WTC11 (cell line): ENCODE measurements at regions not wholly inside any gene's neighbourhood (a gene's known extent, or its start where the extent isn't known, plus 50 kb on each side); places are given as distances from the start of the nearest gene placed in this dataset.

Experiments
- ATAC-seq: fragments of 200-7000 bp; cut with Tn5 transposase; 2 replicates; pipeline ENCODE4 v1.10.0; 2021; ENCODE audit warnings: mild to moderate bottlenecking, moderate library complexity
- CTCF ChIA-PET: fragments of 300-600 bp; sonication (Branson Sonifier 250); formaldehyde crosslinking; loops from one replicate; lab custom pipeline; 2021; ENCODE audit warnings: antibody characterized with exemption; lab: Charles Lee
- POLR2A ChIA-PET: fragments of 350-600 bp; sonication (Branson Sonifier 250); formaldehyde crosslinking; loops from one replicate; lab custom pipeline; 2021; ENCODE audit warnings: antibody characterized with exemption; lab: Charles Lee
- DNase-seq: peaks from one replicate; pipeline ENCODE4 v3.0.0; 2021; ENCODE audit warnings: low spot score
- H3K27ac Mint-ChIP-seq: 2 replicates; pipeline ENCODE4 v1.8.0; 2021; ENCODE audit warnings: mixed read lengths
- H3K27me3 Mint-ChIP-seq: 2 replicates; pipeline ENCODE4 v1.8.0; 2021; ENCODE audit warnings: low read depth, mild to moderate bottlenecking, moderate library complexity, mixed read lengths
- H3K36me3 Mint-ChIP-seq: 2 replicates; pipeline ENCODE4 v1.8.0; 2021; ENCODE audit warnings: mixed read lengths
- H3K4me1 Mint-ChIP-seq: 2 replicates; pipeline ENCODE4 v1.8.0; 2022; ENCODE audit warnings: mixed read lengths
- H3K4me3 Mint-ChIP-seq: 2 replicates; pipeline ENCODE4 v1.8.0; 2021; ENCODE audit warnings: mild to moderate bottlenecking, moderate library complexity, mixed read lengths
- H3K9me3 Mint-ChIP-seq: 2 replicates; pipeline ENCODE4 v1.8.0; 2021; ENCODE audit warnings: mixed read lengths
- CREB1 ChIP-seq: sonication (generic); formaldehyde crosslinking; IDR thresholded peaks from 2 replicates; pipeline ENCODE4 v1.8.0; 2023; ENCODE audit warnings: mild to moderate bottlenecking, missing genetic modification reagents
- CREM ChIP-seq: sonication (generic); formaldehyde crosslinking; IDR thresholded peaks from 2 replicates; pipeline ENCODE4 v1.8.1; 2022; ENCODE audit warnings: mild to moderate bottlenecking, missing genetic modification reagents, moderate library complexity
- EMX1 ChIP-seq: fragments of 250-450 bp; sonication (Bioruptor Pico); IDR thresholded peaks from 2 replicates; pipeline ENCODE4 v1.8.0; 2021; ENCODE audit warnings: mild to moderate bottlenecking
- FOXP1 ChIP-seq: sonication (generic); formaldehyde crosslinking; IDR thresholded peaks from 2 replicates; pipeline ENCODE4 v1.8.0; 2022; ENCODE audit warnings: missing genetic modification reagents, mild to moderate bottlenecking, moderate library complexity, borderline replicate concordance
- HMGA2 ChIP-seq: fragments of 250-450 bp; sonication (Bioruptor Pico); IDR thresholded peaks from 2 replicates; pipeline ENCODE4 v1.4.0; 2021; ENCODE audit warnings: mild to moderate bottlenecking, moderate library complexity
- MXD4 ChIP-seq: fragments of 250-450 bp; sonication (Bioruptor Pico); IDR thresholded peaks from 2 replicates; pipeline ENCODE4 v1.8.0; 2021; ENCODE audit warnings: mild to moderate bottlenecking, moderate library complexity, borderline replicate concordance
- NR2C2 ChIP-seq: sonication (generic); formaldehyde crosslinking; IDR thresholded peaks from 2 replicates; pipeline ENCODE4 v1.8.0; 2022; ENCODE audit warnings: mild to moderate bottlenecking, missing genetic modification reagents
- ZNF423 ChIP-seq: fragments of 250-450 bp; sonication (Bioruptor Pico); IDR thresholded peaks from 2 replicates; pipeline ENCODE4 v2.1.2; 2022; ENCODE audit warnings: mild to moderate bottlenecking, moderate library complexity
- TF ChIP-seq, protein P1 (sequence below): sonication (generic); formaldehyde crosslinking; IDR thresholded peaks from 2 replicates; pipeline ENCODE4 v1.8.1; 2023; ENCODE audit warnings: mild to moderate bottlenecking, moderate library complexity, missing genetic modification reagents
- TF ChIP-seq, protein P2 (sequence below): sonication (generic); formaldehyde crosslinking; IDR thresholded peaks from 2 replicates; pipeline ENCODE4 v1.8.1; 2022; ENCODE audit warnings: mild to moderate bottlenecking, missing genetic modification reagents, moderate library complexity, borderline replicate concordance
- TF ChIP-seq, protein P3 (sequence below): fragments of 250-450 bp; sonication (Bioruptor Pico); IDR thresholded peaks from 2 replicates; pipeline ENCODE4 v1.9.0; 2021; ENCODE audit warnings: mild to moderate bottlenecking
- TF ChIP-seq, protein P4 (sequence below): sonication (generic); formaldehyde crosslinking; IDR thresholded peaks from 2 replicates; pipeline ENCODE4 v1.8.0; 2022; ENCODE audit warnings: mild to moderate bottlenecking, missing genetic modification reagents
- TF ChIP-seq, protein P5 (sequence below): sonication (generic); formaldehyde crosslinking; IDR thresholded peaks from 2 replicates; pipeline ENCODE4 v1.8.1; 2023; ENCODE audit warnings: mild to moderate bottlenecking, missing genetic modification reagents, borderline replicate concordance
- TF ChIP-seq, protein P6 (sequence below): sonication (generic); formaldehyde crosslinking; IDR thresholded peaks from 2 replicates; pipeline ENCODE4 v1.8.0; 2022; ENCODE audit warnings: mild to moderate bottlenecking, missing genetic modification reagents

DNA sequence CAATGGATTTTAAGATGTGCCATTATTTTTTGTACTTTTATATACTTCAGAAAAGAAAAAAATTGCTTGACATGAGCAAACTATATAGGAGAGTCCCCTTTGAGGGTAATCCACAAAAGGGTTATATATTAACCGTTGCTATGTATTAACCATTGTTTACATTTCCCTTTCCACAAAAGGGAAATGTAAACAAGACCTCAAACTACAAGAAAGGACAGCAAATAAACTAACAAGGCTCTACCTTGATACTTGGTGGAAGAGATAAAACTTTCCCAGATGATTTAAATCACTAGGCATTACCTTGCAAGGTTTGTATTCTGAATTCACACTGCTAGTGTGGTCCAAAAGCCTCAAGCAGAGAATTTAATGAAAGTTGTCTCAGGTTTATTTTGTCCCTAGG is 616.3 kb upstream of the BCHE start:
- Mint-ChIP-seq H3K27me3 (no peaks in the 10 kb centered on the region), H3K36me3 (no peaks in the 10 kb centered on the region), H3K27ac (no peak overlapping the region), H3K4me3 (no peak overlapping the region), H3K9me3 (no peaks in the 10 kb centered on the region), H3K4me1 (no peaks in the 10 kb centered on the region)
- ATAC-seq (no peak), DNase-seq (no peak)
- no peak for TF ChIP-seq ZNF423 (CRISPR knock-in tag)
- TF ChIP-seq, protein P1, sequence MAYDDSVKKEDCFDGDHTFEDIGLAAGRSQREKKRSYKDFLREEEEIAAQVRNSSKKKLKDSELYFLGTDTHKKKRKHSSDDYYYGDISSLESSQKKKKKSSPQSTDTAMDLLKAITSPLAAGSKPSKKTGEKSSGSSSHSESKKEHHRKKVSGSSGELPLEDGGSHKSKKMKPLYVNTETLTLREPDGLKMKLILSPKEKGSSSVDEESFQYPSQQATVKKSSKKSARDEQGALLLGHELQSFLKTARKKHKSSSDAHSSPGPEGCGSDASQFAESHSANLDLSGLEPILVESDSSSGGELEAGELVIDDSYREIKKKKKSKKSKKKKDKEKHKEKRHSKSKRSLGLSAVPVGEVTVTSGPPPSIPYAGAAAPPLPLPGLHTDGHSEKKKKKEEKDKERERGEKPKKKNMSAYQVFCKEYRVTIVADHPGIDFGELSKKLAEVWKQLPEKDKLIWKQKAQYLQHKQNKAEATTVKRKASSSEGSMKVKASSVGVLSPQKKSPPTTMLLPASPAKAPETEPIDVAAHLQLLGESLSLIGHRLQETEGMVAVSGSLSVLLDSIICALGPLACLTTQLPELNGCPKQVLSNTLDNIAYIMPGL (CRISPR knock-in tag), result no peak
- no peak for TF ChIP-seq HMGA2 (CRISPR knock-in tag)
- TF ChIP-seq CREM (CRISPR knock-in tag), result no peak
- TF ChIP-seq EMX1, result no peak
- TF ChIP-seq, protein P2, sequence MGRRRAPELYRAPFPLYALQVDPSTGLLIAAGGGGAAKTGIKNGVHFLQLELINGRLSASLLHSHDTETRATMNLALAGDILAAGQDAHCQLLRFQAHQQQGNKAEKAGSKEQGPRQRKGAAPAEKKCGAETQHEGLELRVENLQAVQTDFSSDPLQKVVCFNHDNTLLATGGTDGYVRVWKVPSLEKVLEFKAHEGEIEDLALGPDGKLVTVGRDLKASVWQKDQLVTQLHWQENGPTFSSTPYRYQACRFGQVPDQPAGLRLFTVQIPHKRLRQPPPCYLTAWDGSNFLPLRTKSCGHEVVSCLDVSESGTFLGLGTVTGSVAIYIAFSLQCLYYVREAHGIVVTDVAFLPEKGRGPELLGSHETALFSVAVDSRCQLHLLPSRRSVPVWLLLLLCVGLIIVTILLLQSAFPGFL (CRISPR knock-in tag), result no peak
- TF ChIP-seq CREB1 (CRISPR knock-in tag), result no peak
- no peak for TF ChIP-seq NR2C2
- TF ChIP-seq, protein P3, sequence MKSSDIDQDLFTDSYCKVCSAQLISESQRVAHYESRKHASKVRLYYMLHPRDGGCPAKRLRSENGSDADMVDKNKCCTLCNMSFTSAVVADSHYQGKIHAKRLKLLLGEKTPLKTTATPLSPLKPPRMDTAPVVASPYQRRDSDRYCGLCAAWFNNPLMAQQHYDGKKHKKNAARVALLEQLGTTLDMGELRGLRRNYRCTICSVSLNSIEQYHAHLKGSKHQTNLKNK (CRISPR knock-in tag), result no peak
- TF ChIP-seq, protein P4, sequence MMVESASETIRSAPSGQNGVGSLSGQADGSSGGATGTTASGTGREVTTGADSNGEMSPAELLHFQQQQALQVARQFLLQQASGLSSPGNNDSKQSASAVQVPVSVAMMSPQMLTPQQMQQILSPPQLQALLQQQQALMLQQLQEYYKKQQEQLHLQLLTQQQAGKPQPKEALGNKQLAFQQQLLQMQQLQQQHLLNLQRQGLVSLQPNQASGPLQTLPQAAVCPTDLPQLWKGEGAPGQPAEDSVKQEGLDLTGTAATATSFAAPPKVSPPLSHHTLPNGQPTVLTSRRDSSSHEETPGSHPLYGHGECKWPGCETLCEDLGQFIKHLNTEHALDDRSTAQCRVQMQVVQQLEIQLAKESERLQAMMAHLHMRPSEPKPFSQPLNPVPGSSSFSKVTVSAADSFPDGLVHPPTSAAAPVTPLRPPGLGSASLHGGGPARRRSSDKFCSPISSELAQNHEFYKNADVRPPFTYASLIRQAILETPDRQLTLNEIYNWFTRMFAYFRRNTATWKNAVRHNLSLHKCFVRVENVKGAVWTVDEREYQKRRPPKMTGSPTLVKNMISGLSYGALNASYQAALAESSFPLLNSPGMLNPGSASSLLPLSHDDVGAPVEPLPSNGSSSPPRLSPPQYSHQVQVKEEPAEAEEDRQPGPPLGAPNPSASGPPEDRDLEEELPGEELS (CRISPR knock-in tag), result no peak
- TF ChIP-seq, protein P5, sequence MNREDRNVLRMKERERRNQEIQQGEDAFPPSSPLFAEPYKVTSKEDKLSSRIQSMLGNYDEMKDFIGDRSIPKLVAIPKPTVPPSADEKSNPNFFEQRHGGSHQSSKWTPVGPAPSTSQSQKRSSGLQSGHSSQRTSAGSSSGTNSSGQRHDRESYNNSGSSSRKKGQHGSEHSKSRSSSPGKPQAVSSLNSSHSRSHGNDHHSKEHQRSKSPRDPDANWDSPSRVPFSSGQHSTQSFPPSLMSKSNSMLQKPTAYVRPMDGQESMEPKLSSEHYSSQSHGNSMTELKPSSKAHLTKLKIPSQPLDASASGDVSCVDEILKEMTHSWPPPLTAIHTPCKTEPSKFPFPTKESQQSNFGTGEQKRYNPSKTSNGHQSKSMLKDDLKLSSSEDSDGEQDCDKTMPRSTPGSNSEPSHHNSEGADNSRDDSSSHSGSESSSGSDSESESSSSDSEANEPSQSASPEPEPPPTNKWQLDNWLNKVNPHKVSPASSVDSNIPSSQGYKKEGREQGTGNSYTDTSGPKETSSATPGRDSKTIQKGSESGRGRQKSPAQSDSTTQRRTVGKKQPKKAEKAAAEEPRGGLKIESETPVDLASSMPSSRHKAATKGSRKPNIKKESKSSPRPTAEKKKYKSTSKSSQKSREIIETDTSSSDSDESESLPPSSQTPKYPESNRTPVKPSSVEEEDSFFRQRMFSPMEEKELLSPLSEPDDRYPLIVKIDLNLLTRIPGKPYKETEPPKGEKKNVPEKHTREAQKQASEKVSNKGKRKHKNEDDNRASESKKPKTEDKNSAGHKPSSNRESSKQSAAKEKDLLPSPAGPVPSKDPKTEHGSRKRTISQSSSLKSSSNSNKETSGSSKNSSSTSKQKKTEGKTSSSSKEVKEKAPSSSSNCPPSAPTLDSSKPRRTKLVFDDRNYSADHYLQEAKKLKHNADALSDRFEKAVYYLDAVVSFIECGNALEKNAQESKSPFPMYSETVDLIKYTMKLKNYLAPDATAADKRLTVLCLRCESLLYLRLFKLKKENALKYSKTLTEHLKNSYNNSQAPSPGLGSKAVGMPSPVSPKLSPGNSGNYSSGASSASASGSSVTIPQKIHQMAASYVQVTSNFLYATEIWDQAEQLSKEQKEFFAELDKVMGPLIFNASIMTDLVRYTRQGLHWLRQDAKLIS (CRISPR knock-in tag), result no peak
- TF ChIP-seq MXD4 (CRISPR knock-in tag), result no peak
- TF ChIP-seq, protein P6, sequence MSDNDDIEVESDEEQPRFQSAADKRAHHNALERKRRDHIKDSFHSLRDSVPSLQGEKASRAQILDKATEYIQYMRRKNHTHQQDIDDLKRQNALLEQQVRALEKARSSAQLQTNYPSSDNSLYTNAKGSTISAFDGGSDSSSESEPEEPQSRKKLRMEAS (CRISPR knock-in tag), result no peak
- no peak for TF ChIP-seq FOXP1 (CRISPR knock-in tag)
- ChIA-PET POLR2A (no interaction called here), CTCF (no interaction called here)

DNA sequence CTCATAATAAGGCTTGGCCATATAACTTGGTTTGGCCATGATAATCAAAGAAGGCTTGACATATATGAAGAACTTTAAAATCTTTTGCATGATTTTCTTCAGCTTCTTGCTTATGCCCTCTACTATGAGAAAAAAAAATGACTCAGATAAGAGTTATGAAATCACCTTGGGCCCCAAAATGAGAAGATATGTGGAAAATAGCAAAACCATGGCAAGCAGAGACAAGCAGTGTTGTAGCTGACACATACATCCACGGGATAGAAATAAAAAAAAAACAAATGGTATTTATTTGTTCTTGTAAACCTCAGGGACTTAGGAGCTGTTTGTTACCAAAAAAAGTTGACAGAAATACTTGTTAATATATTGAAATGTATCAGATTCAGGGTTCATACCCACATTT is 614.8 kb upstream of the BCHE start:
- no peaks in the 10 kb centered on the region for H3K4me1 Mint-ChIP-seq
- no peak overlapping the region for H3K4me3 Mint-ChIP-seq
- no peak overlapping the region for H3K27ac Mint-ChIP-seq
- no peak for ATAC-seq
- H3K36me3 Mint-ChIP-seq, result no peaks in the 10 kb centered on the region
- no peaks in the 10 kb centered on the region for H3K27me3 Mint-ChIP-seq
- DNase-seq, result no peak
- CTCF ChIA-PET, result no interaction called here
- H3K9me3 Mint-ChIP-seq, result no peaks in the 10 kb centered on the region
- POLR2A ChIA-PET, result no interaction called here
- no peak for TF ChIP-seq HMGA2 (CRISPR knock-in tag)
